MM.1S (cell line): ENCODE measurements at regions not wholly inside any gene's neighbourhood (a gene's known extent, or its start where the extent isn't known, plus 50 kb on each side); places are given as distances from the start of the nearest gene placed in this dataset.

Source experiments
- EZH2 ChIP-seq: fragments of 300-600 bp; sonication (generic); optimal IDR thresholded peaks from 2 replicates; pipeline ENCODE3; 2017; ENCODE audit warnings: low read depth, mild to moderate bottlenecking, antibody characterized with exemption, low read length, mixed read lengths
- EZH2phosphoT487 ChIP-seq: fragments of 300-600 bp; sonication (generic); IDR thresholded peaks from 2 replicates; pipeline ENCODE4 v1.6.1; 2018; ENCODE audit warnings: antibody characterized with exemption, low read length
- TF ChIP-seq, protein P1 (sequence below): fragments of 300-600 bp; sonication (generic); IDR thresholded peaks from 2 replicates; pipeline ENCODE4 v1.5.1; 2016; ENCODE audit warnings: antibody characterized with exemption, low read length, mixed read lengths

GRCh38 chr2:186276909-186277308 lies 209.2 kb upstream of the ZC3H15 start:
- TF ChIP-seq EZH2phosphoT487 (no peak), EZH2 (no peak)
- TF ChIP-seq, protein P1, sequence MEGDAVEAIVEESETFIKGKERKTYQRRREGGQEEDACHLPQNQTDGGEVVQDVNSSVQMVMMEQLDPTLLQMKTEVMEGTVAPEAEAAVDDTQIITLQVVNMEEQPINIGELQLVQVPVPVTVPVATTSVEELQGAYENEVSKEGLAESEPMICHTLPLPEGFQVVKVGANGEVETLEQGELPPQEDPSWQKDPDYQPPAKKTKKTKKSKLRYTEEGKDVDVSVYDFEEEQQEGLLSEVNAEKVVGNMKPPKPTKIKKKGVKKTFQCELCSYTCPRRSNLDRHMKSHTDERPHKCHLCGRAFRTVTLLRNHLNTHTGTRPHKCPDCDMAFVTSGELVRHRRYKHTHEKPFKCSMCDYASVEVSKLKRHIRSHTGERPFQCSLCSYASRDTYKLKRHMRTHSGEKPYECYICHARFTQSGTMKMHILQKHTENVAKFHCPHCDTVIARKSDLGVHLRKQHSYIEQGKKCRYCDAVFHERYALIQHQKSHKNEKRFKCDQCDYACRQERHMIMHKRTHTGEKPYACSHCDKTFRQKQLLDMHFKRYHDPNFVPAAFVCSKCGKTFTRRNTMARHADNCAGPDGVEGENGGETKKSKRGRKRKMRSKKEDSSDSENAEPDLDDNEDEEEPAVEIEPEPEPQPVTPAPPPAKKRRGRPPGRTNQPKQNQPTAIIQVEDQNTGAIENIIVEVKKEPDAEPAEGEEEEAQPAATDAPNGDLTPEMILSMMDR = no peak
